GM23248 (cell line): ENCODE measurements at regions not wholly inside any gene's neighbourhood (a gene's known extent, or its start where the extent isn't known, plus 50 kb on each side); places are given as distances from the start of the nearest gene placed in this dataset.

Experiments used
- DNase-seq: peaks from one replicate; pipeline ENCODE4 v3.0.0-alpha.2; 2015
- H2AFZ ChIP-seq: fragments of 200-600 bp; sonication (generic); 2 replicates; pipeline ENCODE4 v1.6.1; 2016; ENCODE audit warnings: antibody characterized with exemption
- H3F3A ChIP-seq: fragments of 200-600 bp; sonication (generic); 2 replicates; pipeline ENCODE4 v1.6.1; 2016; ENCODE audit warnings: mild to moderate bottlenecking, antibody characterized with exemption, mixed run types; ENCODE audit not compliant: insufficient read depth
- H3K27ac ChIP-seq: fragments of 200-600 bp; sonication (generic); 2 replicates; pipeline ENCODE4 v1.5.1; 2016; ENCODE audit warnings: mild to moderate bottlenecking
- H3K27me3 ChIP-seq: fragments of 200-600 bp; sonication (generic); replicated peaks from 2 replicates; pipeline ENCODE4 v1.6.1; 2016; ENCODE audit warnings: mild to moderate bottlenecking; ENCODE audit not compliant: insufficient read depth
- H3K36me3 ChIP-seq: fragments of 200-600 bp; sonication (generic); 2 replicates; pipeline ENCODE4 v1.6.1; 2016; ENCODE audit warnings: low read depth, mild to moderate bottlenecking
- H3K4me1 ChIP-seq: fragments of 200-600 bp; sonication (generic); 2 replicates; pipeline ENCODE4 v1.6.1; 2016; ENCODE audit warnings: mild to moderate bottlenecking; ENCODE audit not compliant: insufficient read depth
- H3K4me2 ChIP-seq: fragments of 200-600 bp; sonication (generic); one replicate; pipeline ENCODE4 v1.6.1; 2016; ENCODE audit warnings: mild to moderate bottlenecking; ENCODE audit not compliant: unreplicated experiment
- H3K4me3 ChIP-seq: fragments of 200-600 bp; sonication (generic); 2 replicates; pipeline ENCODE4 v1.5.1; 2016; ENCODE audit warnings: mild to moderate bottlenecking
- H3K79me2 ChIP-seq: fragments of 200-600 bp; sonication (generic); 2 replicates; pipeline ENCODE4 v1.6.1; 2016; ENCODE audit warnings: mild to moderate bottlenecking; ENCODE audit not compliant: insufficient read depth
- H3K9ac ChIP-seq: fragments of 200-600 bp; sonication (generic); 2 replicates; pipeline ENCODE4 v1.6.1; 2016; ENCODE audit warnings: mild to moderate bottlenecking
- H3K9me2 ChIP-seq: fragments of 200-600 bp; sonication (generic); 2 replicates; pipeline ENCODE4 v1.6.1; 2016; ENCODE audit warnings: mixed run types, mild to moderate bottlenecking, moderate library complexity; ENCODE audit not compliant: insufficient read depth
- H3K9me3 ChIP-seq: fragments of 200-600 bp; sonication (generic); one replicate; pipeline ENCODE4 v1.6.1; 2017; ENCODE audit warnings: low read depth
- H4K20me1 ChIP-seq: fragments of 200-600 bp; sonication (generic); 2 replicates; pipeline ENCODE4 v1.6.0; 2016; ENCODE audit not compliant: insufficient read depth
- EZH2 ChIP-seq: fragments of 200-600 bp; sonication (generic); IDR thresholded peaks from 2 replicates; pipeline ENCODE4 v1.6.1; 2018; ENCODE audit warnings: antibody characterized with exemption, mild to moderate bottlenecking; ENCODE audit not compliant: insufficient read depth, poor library complexity, severe bottlenecking
- EZH2phosphoT487 ChIP-seq: fragments of 200-600 bp; sonication (generic); IDR thresholded peaks from 2 replicates; pipeline ENCODE4 v1.6.1; 2018; ENCODE audit warnings: antibody characterized with exemption, moderate library complexity, mild to moderate bottlenecking, low read depth; ENCODE audit not compliant: insufficient read depth
- WGBS, 2 experiments: methylation state at CpG; one replicate each; pipeline ENCODE4 v1.1.6; 2015 to 2017; ENCODE audit warnings: low lambda C conversion rate in 2 of 2, low coverage in 1 of 2; ENCODE audit errors: missing lambda C conversion rate in 2 of 2; 5-methylcytosine and 5-hydroxymethylcytosine counted together
- in situ Hi-C: fragments of 300-500 bp; cut with MboI; formaldehyde crosslinking; loops from 2 replicates; pipeline ENCODE4 v1.15.0; 2020

GRCh38 chr16:13781575-13782338 is 138.2 kb upstream of the ERCC4 start:
- Histone ChIP-seq H2AFZ (no peak overlapping the region), H3K4me1 (no peaks in the 10 kb centered on the region), H3K27ac (no peak overlapping the region), H3K79me2 (no peaks in the 10 kb centered on the region), H4K20me1 (no peaks in the 10 kb centered on the region), H3K4me2 (no peak overlapping the region), H3K9me2 (no peaks in the 10 kb centered on the region), H3K27me3 (no peaks in the 10 kb centered on the region), H3K36me3 (no peaks in the 10 kb centered on the region), H3K4me3 (no peak overlapping the region), H3K9me3 (no peaks in the 10 kb centered on the region), H3K9ac (no peak overlapping the region), H3F3A (no peaks in the 10 kb centered on the region)
- in situ Hi-C loops: no loop called here
- TF ChIP-seq EZH2phosphoT487: no peak
- no peak for TF ChIP-seq EZH2
- no peak for DNase-seq
- 16 to 23% methylated on average over 8 of the region's 8 CpGs for WGBS, 2 experiments

- Histone ChIP-seq H3F3A (no peaks in the 10 kb centered on the region), H3K36me3 (no peaks in the 10 kb centered on the region), H3K9ac (no peak overlapping the region), H3K79me2 (no peaks in the 10 kb centered on the region), H3K9me3 (no peaks in the 10 kb centered on the region), H4K20me1 (no peaks in the 10 kb centered on the region), H3K27ac (no peak overlapping the region), H3K4me1 (no peaks in the 10 kb centered on the region), H3K27me3 (no peaks in the 10 kb centered on the region), H3K9me2 (no peaks in the 10 kb centered on the region), H3K4me3 (no peak overlapping the region), H2AFZ (no peak overlapping the region), H3K4me2 (no peak overlapping the region)
- DNase-seq: no peak
- WGBS, 2 experiments: 12 to 13% methylated on average over 4 of the region's 4 CpGs
- in situ Hi-C loops: no loop called here
- TF ChIP-seq EZH2: no peak
- TF ChIP-seq EZH2phosphoT487: no peak
Observed at GRCh38 chr16:13791095-13791494, 128.9 kb upstream of the ERCC4 start.

GRCh38 chr16:13793841-13794409 is 126.0 kb upstream of the ERCC4 start:
- H3K4me3 ChIP-seq: no peak overlapping the region
- 3 to 5% methylated on average over 3 of the region's 3 CpGs for WGBS, 2 experiments
- H3K9me3 ChIP-seq: no peaks in the 10 kb centered on the region
- H3K9me2 ChIP-seq: no peaks in the 10 kb centered on the region
- no peaks in the 10 kb centered on the region for H3K27me3 ChIP-seq
- H4K20me1 ChIP-seq: no peaks in the 10 kb centered on the region
- TF ChIP-seq EZH2phosphoT487 (no peak), EZH2 (no peak)
- H2AFZ ChIP-seq: no peak overlapping the region
- no peak overlapping the region for H3K4me2 ChIP-seq
- no peaks in the 10 kb centered on the region for H3K79me2 ChIP-seq
- no peak overlapping the region for H3K9ac ChIP-seq
- no peaks in the 10 kb centered on the region for H3F3A ChIP-seq
- H3K27ac ChIP-seq: no peak overlapping the region
- H3K4me1 ChIP-seq: no peaks in the 10 kb centered on the region
- DNase-seq: no peak
- in situ Hi-C loops: no loop called here
- no peaks in the 10 kb centered on the region for H3K36me3 ChIP-seq

- H3K9ac ChIP-seq: no peak overlapping the region
- no peak overlapping the region for H3K4me3 ChIP-seq
- 0 to 2% methylated on average over 3 of the region's 3 CpGs for WGBS, 2 experiments
- H3F3A ChIP-seq: no peaks in the 10 kb centered on the region
- no peak overlapping the region for H2AFZ ChIP-seq
- DNase-seq: no peak
- in situ Hi-C loops: no loop called here
- H3K27me3 ChIP-seq: no peaks in the 10 kb centered on the region
- no peak overlapping the region for H3K27ac ChIP-seq
- H4K20me1 ChIP-seq: no peaks in the 10 kb centered on the region
- H3K79me2 ChIP-seq: no peaks in the 10 kb centered on the region
- no peaks in the 10 kb centered on the region for H3K9me3 ChIP-seq
- TF ChIP-seq EZH2phosphoT487 (no peak), EZH2 (no peak)
- H3K4me2 ChIP-seq: no peak overlapping the region
- no peaks in the 10 kb centered on the region for H3K36me3 ChIP-seq
- no peaks in the 10 kb centered on the region for H3K4me1 ChIP-seq
- no peaks in the 10 kb centered on the region for H3K9me2 ChIP-seq
Observed at GRCh38 chr16:13795131-13795530, 124.8 kb upstream of the ERCC4 start.
